ENCODE measurements at regions not wholly inside any gene's neighbourhood (a gene's known extent, or its start where the extent isn't known, plus 50 kb on each side); places are given as distances from the start of the nearest gene placed in this dataset.

DNA sequence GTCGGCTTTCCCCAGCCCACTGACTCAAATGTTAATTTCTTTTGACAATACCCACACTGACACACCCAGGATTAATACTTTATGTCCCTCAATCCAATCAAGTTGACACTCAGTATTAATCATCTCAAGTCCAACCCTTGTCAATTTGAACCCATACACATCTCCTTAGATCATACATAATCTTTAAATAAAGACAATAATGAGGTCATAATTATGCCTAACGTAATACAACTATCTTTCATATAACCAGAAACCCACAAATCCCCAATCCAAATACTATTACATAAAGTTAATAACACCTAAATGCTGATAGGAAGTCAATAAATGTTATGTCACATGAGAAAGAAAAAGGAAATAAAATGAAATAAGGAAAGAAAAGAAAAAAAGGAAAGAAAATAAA lies 934.2 kb downstream of the CDH9 start:
- Mint-ChIP-seq H3K9me3 (peaks cover 8% of the 10 kb centered on the region), H3K4me1 (no peaks in the 10 kb centered on the region), H3K36me3 (ENCODE audit: low read depth) (no peaks in the 10 kb centered on the region), H3K4me3 (no peak overlapping the region), H3K27ac (no peak overlapping the region), H3K27me3 (no peaks in the 10 kb centered on the region)
- DNase-seq, result no peak
- intact Hi-C loops (cut with micrococcal nuclease), result no loop called here

DNA sequence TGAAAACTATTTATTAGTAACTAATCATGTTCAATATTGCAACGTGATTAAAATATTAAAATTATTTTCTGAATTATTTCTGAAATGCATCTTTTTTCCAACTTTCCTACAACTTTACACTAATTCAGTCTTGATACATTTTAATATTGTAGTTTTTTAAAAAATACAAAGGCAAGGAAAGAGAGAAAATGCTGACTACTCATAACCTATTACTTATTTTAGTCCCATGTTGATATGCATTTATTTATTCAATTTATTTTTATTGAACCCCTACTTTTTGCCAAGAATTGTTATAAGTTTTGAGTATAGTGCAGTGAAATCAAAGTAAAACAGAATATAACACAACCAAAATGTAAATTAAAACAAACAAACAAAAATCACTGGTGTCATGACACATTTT lies 978.2 kb downstream of the CDH9 start:
- Mint-ChIP-seq H3K27me3 (no peaks in the 10 kb centered on the region), H3K36me3 (ENCODE audit: low read depth) (no peaks in the 10 kb centered on the region), H3K4me1 (no peaks in the 10 kb centered on the region), H3K4me3 (no peak overlapping the region), H3K27ac (no peak overlapping the region), H3K9me3 (peaks cover 10% of the 10 kb centered on the region)
- intact Hi-C loops (cut with micrococcal nuclease), result no loop called here
- no peak for DNase-seq

DNA sequence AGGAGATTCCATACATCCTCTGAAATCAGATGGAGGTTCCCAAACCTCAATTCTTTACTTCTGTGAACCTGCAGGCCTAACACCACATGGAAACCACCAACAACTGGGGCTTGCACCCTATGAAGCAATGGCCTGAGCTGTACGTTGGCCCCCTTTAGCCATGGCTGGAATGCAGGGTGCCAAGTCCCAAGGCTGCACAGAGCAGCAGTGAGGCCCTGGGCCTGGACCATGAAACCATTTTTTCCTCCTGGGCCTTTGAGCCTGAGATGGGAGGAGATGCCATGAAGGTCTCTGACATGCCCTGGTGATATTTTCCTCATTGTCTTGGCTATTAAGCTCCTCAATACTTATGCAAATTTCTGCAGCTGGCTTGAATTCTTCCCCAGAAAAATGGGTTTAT lies 983.8 kb downstream of the CDH9 start:
- no peak overlapping the region for H3K4me3 Mint-ChIP-seq
- DNase-seq, result no peak
- peaks cover 16% of the 10 kb centered on the region for H3K9me3 Mint-ChIP-seq
- intact Hi-C loops (cut with micrococcal nuclease), result no loop called here
- no peaks in the 10 kb centered on the region for H3K36me3 Mint-ChIP-seq (ENCODE audit: low read depth)
- H3K4me1 Mint-ChIP-seq, result no peaks in the 10 kb centered on the region
- H3K27me3 Mint-ChIP-seq, result no peaks in the 10 kb centered on the region
- H3K27ac Mint-ChIP-seq, result no peak overlapping the region

DNA sequence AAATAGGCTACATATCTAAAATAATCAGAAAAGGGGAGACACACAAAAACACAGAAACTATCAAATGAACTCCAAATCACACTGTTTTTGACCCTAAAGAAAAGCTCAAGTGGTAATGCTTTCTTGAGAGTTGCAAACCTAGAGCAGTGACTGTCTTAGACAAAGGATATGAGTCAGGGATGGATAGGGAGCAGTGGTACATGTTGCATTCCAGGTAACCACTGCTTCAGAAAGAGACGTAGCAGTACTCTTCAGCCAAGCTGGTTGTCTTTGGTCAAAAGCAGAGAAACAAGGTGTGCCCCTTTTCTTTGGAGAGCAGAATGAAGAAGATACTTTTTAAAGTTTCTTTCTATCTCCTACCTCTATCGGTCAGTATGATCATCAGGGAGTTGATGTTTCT lies 1003.6 kb downstream of the CDH9 start:
- Mint-ChIP-seq H3K4me1 (no peaks in the 10 kb centered on the region), H3K27me3 (no peaks in the 10 kb centered on the region), H3K4me3 (no peak overlapping the region), H3K36me3 (ENCODE audit: low read depth) (no peaks in the 10 kb centered on the region), H3K27ac (no peak overlapping the region), H3K9me3 (peaks cover 4% of the 10 kb centered on the region)
- intact Hi-C loops (cut with micrococcal nuclease), result no loop called here
- no peak for DNase-seq

DNA sequence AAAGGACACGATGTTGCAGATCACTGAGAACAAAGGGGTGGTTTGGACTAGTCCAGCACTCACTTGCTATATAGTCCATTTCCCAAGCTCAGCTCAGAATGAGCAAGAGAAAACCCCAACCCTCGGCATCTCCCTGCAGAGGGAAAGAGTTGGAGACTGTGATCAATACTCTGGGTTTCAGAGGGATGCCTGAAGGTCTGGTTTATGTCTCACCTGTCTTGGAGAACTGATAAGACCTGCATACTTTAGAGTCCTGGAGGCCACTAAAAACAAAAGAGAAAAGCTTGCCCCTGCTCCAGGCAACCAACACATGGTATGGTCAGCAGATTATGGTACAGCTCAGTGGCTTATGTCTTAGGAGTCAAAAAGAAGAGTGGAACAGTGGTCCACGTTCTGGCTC lies 1006.9 kb downstream of the CDH9 start:
- no peaks in the 10 kb centered on the region for H3K27me3 Mint-ChIP-seq
- H3K4me3 Mint-ChIP-seq, result no peak overlapping the region
- H3K4me1 Mint-ChIP-seq, result no peaks in the 10 kb centered on the region
- H3K9me3 Mint-ChIP-seq, result peaks cover 4% of the 10 kb centered on the region
- no peak for DNase-seq
- intact Hi-C loops (cut with micrococcal nuclease), result no loop called here
- no peak overlapping the region for H3K27ac Mint-ChIP-seq
- no peaks in the 10 kb centered on the region for H3K36me3 Mint-ChIP-seq (ENCODE audit: low read depth)

DNA sequence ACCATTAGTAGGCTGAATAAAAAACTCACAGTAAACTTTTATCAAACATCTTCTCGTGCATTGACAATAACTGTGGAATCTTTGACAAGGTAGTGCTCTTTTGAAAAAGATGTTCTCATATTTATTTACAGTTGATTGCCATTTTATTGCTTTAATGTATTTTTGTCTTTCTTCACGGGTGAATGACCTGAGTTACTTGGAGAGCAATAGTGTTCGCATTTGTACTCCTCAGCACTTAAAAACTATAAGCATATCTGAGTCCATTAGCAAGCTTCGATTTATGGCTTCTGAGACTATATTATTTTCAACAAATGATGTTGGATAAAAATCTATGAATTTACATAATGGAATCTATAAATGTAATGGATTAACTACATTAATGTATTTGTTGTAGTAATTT lies 1012.3 kb downstream of the CDH9 start:
- no peak overlapping the region for H3K27ac Mint-ChIP-seq
- peaks cover 3% of the 10 kb centered on the region for H3K9me3 Mint-ChIP-seq
- H3K27me3 Mint-ChIP-seq, result no peaks in the 10 kb centered on the region
- no peak for DNase-seq
- H3K36me3 Mint-ChIP-seq (ENCODE audit: low read depth), result no peaks in the 10 kb centered on the region
- no peak overlapping the region for H3K4me3 Mint-ChIP-seq
- intact Hi-C loops (cut with micrococcal nuclease), result no loop called here
- H3K4me1 Mint-ChIP-seq, result no peaks in the 10 kb centered on the region

DNA sequence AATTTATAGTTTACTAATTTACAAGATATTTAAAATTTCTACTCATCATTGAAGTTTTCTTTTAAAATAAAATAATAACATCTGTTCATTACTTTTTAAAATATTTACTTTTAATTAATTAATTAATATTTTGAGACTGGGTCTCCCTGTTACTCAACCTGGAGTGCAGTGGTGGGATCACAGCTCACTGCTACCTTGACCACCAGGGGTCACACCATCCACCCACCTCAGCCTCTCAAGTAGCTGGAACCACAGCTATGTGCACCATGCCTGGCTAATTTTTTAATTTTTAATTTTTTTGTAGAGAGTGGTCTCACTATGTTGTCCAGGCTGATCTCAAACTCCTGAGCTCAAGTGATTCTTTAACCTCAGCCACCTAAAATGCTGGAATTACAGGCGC lies 1013.6 kb downstream of the CDH9 start:
- H3K27me3 Mint-ChIP-seq, result no peaks in the 10 kb centered on the region
- peaks cover 3% of the 10 kb centered on the region for H3K9me3 Mint-ChIP-seq
- intact Hi-C loops (cut with micrococcal nuclease), result no loop called here
- no peaks in the 10 kb centered on the region for H3K4me1 Mint-ChIP-seq
- no peak overlapping the region for H3K27ac Mint-ChIP-seq
- no peak overlapping the region for H3K4me3 Mint-ChIP-seq
- no peak for DNase-seq
- H3K36me3 Mint-ChIP-seq (ENCODE audit: low read depth), result no peaks in the 10 kb centered on the region

DNA sequence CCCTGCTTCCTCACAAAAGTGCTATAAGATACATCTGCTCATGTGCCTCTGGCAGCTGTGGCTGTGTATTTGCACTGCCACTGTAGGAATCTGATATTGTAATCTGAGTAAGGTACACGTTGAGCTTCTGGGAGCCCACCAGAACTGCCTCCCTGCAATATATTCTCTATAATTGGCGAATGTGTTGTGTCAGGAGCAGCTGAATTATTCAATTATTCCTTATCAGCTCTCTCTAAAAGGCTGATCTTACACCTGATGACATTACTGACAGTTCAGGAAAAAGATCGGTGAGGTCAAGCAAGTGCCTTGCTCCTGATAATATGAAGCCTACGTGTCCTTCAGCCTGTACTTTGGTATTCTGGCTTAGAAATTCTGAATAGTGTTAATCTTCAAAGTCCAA lies 1015.0 kb downstream of the CDH9 start:
- Mint-ChIP-seq H3K4me3 (no peak overlapping the region), H3K4me1 (no peaks in the 10 kb centered on the region), H3K27me3 (no peaks in the 10 kb centered on the region), H3K36me3 (ENCODE audit: low read depth) (no peaks in the 10 kb centered on the region), H3K9me3 (peaks cover 3% of the 10 kb centered on the region), H3K27ac (no peak overlapping the region)
- DNase-seq, result no peak
- intact Hi-C loops (cut with micrococcal nuclease), result no loop called here

DNA sequence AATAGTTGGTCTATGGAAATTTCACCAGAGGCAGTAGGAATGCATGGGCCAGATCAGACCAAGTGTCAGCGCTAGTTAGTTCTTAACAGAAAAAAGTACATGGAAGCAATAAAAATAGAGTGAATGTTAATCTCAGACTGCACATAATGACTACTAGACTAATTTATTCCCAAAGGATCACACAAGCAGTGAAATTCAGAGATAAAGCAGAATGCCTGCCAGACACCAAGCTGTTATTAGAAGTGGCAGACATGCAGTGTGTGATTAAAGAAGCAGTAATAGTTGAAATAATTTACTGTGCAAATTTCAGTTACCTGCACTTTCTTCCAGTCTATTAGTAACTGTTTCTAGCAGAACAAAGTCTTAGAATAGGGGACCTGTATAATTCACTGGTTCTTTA lies 1024.2 kb downstream of the CDH9 start:
- Mint-ChIP-seq H3K36me3 (ENCODE audit: low read depth) (no peaks in the 10 kb centered on the region), H3K4me3 (no peak overlapping the region), H3K4me1 (no peaks in the 10 kb centered on the region), H3K27ac (no peak overlapping the region), H3K27me3 (no peaks in the 10 kb centered on the region), H3K9me3 (peaks cover 7% of the 10 kb centered on the region)
- DNase-seq, result no peak
- intact Hi-C loops (cut with micrococcal nuclease), result no loop called here

DNA sequence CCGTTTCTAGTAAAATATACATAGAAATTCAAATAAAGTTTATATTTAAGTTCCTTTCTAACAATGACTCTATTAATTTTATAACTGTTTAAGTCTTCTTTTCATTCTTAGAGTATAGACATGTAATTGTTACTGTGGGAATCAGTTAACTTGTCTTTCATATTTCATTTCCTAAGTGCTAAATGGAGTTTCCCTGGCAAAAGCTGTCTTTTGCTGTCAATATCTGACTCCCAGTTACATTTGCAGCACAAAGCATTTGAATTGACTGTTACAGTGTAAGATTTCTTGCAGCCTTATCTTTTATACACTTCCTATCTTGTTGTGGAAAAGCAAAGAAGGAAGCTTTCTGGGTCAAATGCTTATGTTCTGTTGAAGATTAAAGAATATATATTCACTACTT lies 1026.3 kb downstream of the CDH9 start:
- Mint-ChIP-seq H3K4me1 (no peaks in the 10 kb centered on the region), H3K27ac (no peak overlapping the region), H3K27me3 (no peaks in the 10 kb centered on the region), H3K9me3 (peaks cover 5% of the 10 kb centered on the region), H3K4me3 (no peak overlapping the region), H3K36me3 (ENCODE audit: low read depth) (no peaks in the 10 kb centered on the region)
- DNase-seq, result no peak
- intact Hi-C loops (cut with micrococcal nuclease), result no loop called here

DNA sequence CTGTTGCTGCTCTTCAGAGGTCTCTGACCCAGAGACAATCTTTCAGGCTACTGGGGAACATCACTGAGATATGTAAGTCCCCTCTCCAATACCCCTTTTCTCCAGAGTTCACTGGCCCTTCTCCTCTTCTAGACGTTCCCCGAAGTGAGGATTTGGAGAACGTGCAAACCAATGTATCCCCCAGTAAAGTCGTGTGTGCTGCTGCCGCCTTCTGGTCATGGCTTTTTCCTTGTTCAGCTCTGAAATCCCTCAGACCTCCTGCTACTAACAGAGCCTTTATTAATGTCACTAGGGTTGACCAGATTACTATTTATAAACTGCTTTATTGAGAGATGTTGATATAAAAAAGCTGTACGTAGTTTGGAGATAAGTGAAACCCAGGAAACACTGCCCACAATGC lies 1028.6 kb downstream of the CDH9 start:
- no peaks in the 10 kb centered on the region for H3K9me3 Mint-ChIP-seq
- no peaks in the 10 kb centered on the region for H3K4me1 Mint-ChIP-seq
- H3K4me3 Mint-ChIP-seq, result no peak overlapping the region
- H3K27me3 Mint-ChIP-seq, result no peaks in the 10 kb centered on the region
- DNase-seq, result no peak
- H3K27ac Mint-ChIP-seq, result no peak overlapping the region
- no peaks in the 10 kb centered on the region for H3K36me3 Mint-ChIP-seq (ENCODE audit: low read depth)
- intact Hi-C loops (cut with micrococcal nuclease), result no loop called here

DNA sequence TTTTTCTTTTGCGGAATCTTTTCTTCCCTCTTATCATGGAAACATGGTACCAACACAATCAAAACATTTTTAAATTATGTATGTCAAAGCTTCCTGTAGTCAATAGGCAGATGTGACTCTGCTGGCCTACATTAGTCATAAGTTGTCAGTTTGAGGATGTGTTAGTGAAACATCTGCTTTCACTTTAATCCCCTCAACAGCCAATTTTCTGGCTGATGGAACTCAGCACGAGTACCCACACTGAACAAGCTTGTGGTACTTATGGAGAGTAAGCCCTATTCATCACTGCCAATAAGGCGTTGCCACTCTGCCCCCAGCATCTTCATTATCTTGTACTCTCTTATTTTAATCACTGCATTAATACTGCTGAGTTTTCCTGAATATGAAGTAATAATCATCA lies 1034.4 kb downstream of the CDH9 start:
- no peak for DNase-seq
- Mint-ChIP-seq H3K27ac (no peak overlapping the region), H3K36me3 (ENCODE audit: low read depth) (no peaks in the 10 kb centered on the region), H3K9me3 (peaks cover 3% of the 10 kb centered on the region), H3K27me3 (no peaks in the 10 kb centered on the region), H3K4me3 (no peak overlapping the region), H3K4me1 (no peaks in the 10 kb centered on the region)
- intact Hi-C loops (cut with micrococcal nuclease), result no loop called here

DNA sequence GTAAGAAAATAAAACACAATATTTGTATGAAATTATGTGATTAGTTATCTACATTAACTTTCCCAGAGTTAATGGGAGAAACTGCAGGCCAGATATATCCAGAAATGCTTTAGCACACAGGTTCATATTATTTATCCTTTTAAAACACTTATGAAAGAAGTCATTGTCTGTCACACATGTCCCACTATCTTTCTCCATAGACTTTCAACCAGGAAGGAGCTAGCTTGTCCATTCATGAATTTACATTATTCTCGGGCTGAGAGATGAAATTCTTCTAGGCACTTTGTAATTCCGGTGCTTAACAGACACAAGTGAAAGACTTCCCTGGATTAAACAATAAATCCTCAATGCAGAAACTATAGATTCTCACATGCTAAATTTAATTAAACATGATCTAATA lies 1043.2 kb downstream of the CDH9 start:
- no peak overlapping the region for H3K27ac Mint-ChIP-seq
- peaks cover 12% of the 10 kb centered on the region for H3K9me3 Mint-ChIP-seq
- no peak overlapping the region for H3K4me3 Mint-ChIP-seq

DNA sequence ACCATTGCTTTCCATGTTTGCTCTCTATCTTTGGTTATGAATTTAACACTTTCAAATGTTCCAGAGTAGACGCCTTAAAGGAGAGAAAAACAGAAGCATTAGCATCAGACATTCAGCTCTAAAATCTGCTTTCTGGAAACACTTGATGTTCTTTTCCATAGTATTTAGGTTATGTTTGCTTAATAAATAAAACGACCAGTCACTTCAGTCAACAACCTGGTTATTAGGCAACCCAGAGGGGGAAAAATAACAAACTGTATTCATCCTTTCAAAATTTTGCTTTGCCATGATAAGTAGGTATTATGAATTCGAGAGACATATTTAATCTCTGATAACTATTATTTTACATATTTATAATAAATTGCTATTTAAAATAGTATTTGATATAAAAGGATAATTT lies 1044.7 kb downstream of the CDH9 start:
- peaks cover 12% of the 10 kb centered on the region for H3K9me3 Mint-ChIP-seq
- DNase-seq, result no peak
- no peak overlapping the region for H3K27ac Mint-ChIP-seq
- H3K4me3 Mint-ChIP-seq, result no peak overlapping the region
- no peaks in the 10 kb centered on the region for H3K4me1 Mint-ChIP-seq
- intact Hi-C loops (cut with micrococcal nuclease), result no loop called here
- H3K36me3 Mint-ChIP-seq (ENCODE audit: low read depth), result no peaks in the 10 kb centered on the region
- H3K27me3 Mint-ChIP-seq, result no peaks in the 10 kb centered on the region

More for the DNA sequence above, 1043.2 kb downstream of the CDH9 start:
- no peak for DNase-seq
- intact Hi-C loops (cut with micrococcal nuclease), result no loop called here
- no peaks in the 10 kb centered on the region for H3K27me3 Mint-ChIP-seq
- no peaks in the 10 kb centered on the region for H3K4me1 Mint-ChIP-seq
- no peaks in the 10 kb centered on the region for H3K36me3 Mint-ChIP-seq (ENCODE audit: low read depth)

DNA sequence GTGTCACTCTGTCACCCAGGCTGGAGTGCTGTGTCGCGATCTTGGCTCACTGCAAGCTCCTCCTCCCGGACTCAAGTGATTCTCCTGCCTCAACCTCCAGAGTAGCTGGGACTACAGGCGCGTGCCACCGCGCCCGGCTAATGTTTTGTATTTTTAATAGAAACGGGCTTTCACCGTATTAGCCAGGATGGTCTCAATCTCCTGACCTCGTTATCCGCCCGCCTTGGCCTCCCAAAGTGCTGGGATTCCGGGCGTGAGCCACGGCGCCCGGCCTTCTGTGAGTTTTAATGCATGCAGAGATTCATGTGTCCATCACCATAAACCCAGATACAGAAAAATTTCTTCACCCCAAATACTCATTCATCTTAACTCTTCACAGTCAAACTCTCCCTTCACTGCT lies 1046.7 kb downstream of the CDH9 start:
- Mint-ChIP-seq H3K27me3 (no peaks in the 10 kb centered on the region), H3K9me3 (peaks cover 12% of the 10 kb centered on the region), H3K4me3 (no peak overlapping the region), H3K4me1 (no peaks in the 10 kb centered on the region), H3K27ac (no peak overlapping the region), H3K36me3 (ENCODE audit: low read depth) (no peaks in the 10 kb centered on the region)
- intact Hi-C loops (cut with micrococcal nuclease), result no loop called here
- DNase-seq, result no peak

DNA sequence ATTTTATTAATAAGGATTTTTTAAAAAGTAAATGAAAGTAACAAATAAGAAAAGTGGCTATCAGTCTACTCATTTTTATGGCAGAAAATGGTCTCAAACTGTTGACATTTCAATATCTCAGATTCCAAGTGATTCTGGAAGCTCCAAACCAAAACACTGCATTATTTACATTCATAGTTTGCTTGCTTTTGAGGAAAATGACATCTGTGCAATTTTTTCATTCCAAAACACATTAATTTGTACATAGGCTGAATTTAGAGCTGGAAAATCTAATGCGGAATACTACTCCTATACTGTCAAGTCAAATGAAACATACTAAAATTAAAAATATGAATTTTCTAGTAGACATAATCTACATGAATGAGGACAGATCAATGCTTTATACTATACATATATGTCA lies 1047.6 kb downstream of the CDH9 start:
- no peak for DNase-seq
- H3K4me3 Mint-ChIP-seq, result no peak overlapping the region
- H3K9me3 Mint-ChIP-seq, result peaks cover 12% of the 10 kb centered on the region
- H3K27me3 Mint-ChIP-seq, result no peaks in the 10 kb centered on the region
- H3K36me3 Mint-ChIP-seq (ENCODE audit: low read depth), result no peaks in the 10 kb centered on the region
- H3K4me1 Mint-ChIP-seq, result no peaks in the 10 kb centered on the region
- intact Hi-C loops (cut with micrococcal nuclease), result no loop called here
- H3K27ac Mint-ChIP-seq, result no peak overlapping the region
